ENCODE measurements at regions not wholly inside any gene's neighbourhood (a gene's known extent, or its start where the extent isn't known, plus 50 kb on each side); places are given as distances from the start of the nearest gene placed in this dataset.
"Not testable (repeated sequence)": the region's sequence is repeated elsewhere in the genome, so short reads cannot be mapped to it uniquely, and the experiment has no call there.

DNA sequence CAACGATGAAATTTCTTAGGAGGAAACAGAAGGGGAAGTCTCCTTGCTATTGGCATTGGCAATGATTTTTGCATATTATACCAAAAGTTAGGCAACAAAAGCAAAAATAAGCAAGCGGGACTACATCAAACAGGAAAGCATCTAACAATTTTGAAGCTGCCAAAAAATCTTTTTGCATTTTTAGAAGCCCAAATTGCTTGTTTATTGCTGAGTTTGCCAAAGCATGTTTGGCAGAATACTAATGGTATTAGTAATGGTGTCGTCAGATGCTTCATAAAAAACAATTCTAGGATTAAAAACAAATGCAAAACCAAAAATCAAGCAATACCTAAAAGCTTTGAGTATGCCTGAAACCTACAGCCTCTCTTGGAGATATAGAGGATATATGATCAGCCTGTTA, 80.0 kb downstream of the GALR1 start:
- H3K36me3 Mint-ChIP-seq (ENCODE audit: insufficient read depth in 2 of 2), result peaks cover 1% of the 10 kb centered on the region in 2 donors

DNA sequence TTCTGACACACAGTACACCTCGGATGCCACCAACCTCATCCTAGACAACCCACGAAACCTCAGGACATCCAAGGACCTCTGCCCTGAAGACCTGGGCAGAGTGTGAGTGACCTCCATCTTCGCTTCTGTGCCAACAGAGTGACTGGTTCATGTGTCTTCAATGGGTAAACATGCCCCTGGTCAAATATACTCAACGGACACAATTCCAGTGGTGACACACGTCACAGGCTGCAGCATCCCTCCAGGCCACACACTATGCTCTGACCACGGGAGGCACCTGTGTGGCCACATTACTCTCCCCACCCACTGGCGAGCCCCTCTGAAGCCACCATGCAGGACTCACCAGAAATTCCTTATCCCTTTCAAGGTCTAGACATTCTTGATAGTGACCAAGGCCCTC, 85.2 kb downstream of the GALR1 start:
- Mint-ChIP-seq H3K36me3 (ENCODE audit: insufficient read depth in 2 of 2) (no peaks in the 10 kb centered on the region), H3K9me3 (peaks cover 0 to 2% of the 10 kb centered on the region in 2 donors), H3K4me1 (ENCODE audit: low read depth) (no peaks in the 10 kb centered on the region), H3K27me3 (ENCODE audit: low read depth) (peaks cover 43% of the 10 kb centered on the region), H3K4me3 (no peak overlapping the region), H3K27ac (no peak overlapping the region)
- ATAC-seq (replicated peaks in 1 of 2) (no peak), DNase-seq (no peak)

More for the DNA sequence above, 80.0 kb downstream of the GALR1 start:
- Mint-ChIP-seq H3K4me1 (ENCODE audit: low read depth) (no peaks in the 10 kb centered on the region), H3K4me3 (no peak overlapping the region), H3K9me3 (peaks cover 2% of the 10 kb centered on the region in 2 donors), H3K27ac (no peak overlapping the region), H3K27me3 (ENCODE audit: low read depth) (peaks cover 32% of the 10 kb centered on the region)
- DNase-seq, result no peak
- no peak for ATAC-seq (replicated peaks in 1 of 2)

DNA sequence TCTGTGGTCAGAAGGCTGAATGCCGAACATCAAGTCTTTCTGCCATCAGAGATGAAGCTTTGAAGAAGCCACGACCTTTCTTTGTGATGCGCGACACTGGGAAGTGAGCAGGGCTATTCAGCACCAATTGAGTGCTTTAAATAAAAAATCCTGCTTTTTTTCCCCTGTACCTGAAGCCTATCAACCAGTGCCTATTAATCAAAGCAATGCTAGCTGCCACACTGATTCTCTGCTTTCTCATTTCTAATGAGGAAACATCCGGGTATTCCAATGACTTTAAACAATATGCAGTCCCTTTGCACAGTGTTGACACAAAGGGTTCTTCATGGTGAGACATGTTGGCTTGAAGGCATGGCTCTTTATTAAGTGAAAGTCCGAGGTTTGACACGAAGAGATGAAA, 88.0 kb downstream of the GALR1 start:
- peaks cover 0 to 2% of the 10 kb centered on the region in 2 donors for H3K9me3 Mint-ChIP-seq
- peaks cover 26% of the 10 kb centered on the region for H3K27me3 Mint-ChIP-seq (ENCODE audit: low read depth)
- H3K4me3 Mint-ChIP-seq, result no peak overlapping the region

DNA sequence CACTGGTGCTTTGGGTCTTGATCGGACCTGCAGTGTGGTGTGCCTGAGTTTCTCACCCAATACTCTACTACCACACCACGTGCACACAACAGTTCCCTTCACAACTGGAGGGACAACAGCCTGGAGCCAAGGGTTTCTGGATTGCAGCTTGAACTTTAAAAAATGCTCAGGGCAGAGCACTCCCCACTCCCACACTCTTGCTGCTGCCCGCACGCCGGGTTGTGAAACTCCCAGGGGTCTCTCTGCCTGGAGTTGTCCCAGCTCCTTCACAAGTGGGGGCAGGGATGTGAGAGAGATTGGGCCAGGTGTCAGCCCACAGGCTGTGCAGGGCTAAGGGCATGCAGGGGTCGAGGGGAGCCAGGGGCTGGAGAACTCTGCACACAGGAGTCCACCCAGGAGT, 89.4 kb downstream of the GALR1 start:
- Mint-ChIP-seq H3K27me3 (ENCODE audit: low read depth) (peaks cover 23% of the 10 kb centered on the region), H3K36me3 (ENCODE audit: insufficient read depth in 2 of 2) (no peaks in the 10 kb centered on the region), H3K27ac (no peak overlapping the region), H3K4me3 (no peak overlapping the region), H3K4me1 (ENCODE audit: low read depth) (no peaks in the 10 kb centered on the region), H3K9me3 (peaks cover 0 to 2% of the 10 kb centered on the region in 2 donors)
- no peak for ATAC-seq (replicated peaks in 1 of 2)
- no peak for DNase-seq

More for the DNA sequence above, 88.0 kb downstream of the GALR1 start:
- Mint-ChIP-seq H3K4me1 (ENCODE audit: low read depth) (no peaks in the 10 kb centered on the region), H3K36me3 (ENCODE audit: insufficient read depth in 2 of 2) (no peaks in the 10 kb centered on the region), H3K27ac (no peak overlapping the region)
- DNase-seq (no peak), ATAC-seq (replicated peaks in 1 of 2) (no peak)

DNA sequence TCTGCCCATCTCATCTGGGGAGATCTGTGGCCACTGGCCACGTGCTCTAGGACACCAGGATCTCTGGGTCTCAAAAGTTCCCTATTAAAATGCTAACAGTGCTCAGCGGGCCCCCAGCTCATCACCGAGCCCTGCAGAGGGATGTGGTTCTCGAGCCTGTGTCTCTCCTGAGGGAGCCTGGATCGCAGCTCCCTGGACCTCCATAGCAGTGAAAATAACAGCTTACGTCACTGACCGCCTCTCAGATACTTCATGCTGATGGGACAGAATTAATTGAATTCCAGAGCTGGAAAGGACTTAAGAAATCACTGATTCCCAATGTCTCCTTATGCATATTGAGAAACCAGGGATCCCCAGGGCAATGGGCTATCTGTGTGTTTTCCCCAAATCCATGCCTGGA, 90.0 kb downstream of the GALR1 start:
- ATAC-seq (replicated peaks in 1 of 2), result no peak
- Mint-ChIP-seq H3K27me3 (ENCODE audit: low read depth) (peaks cover 23% of the 10 kb centered on the region), H3K27ac (no peak overlapping the region)

DNA sequence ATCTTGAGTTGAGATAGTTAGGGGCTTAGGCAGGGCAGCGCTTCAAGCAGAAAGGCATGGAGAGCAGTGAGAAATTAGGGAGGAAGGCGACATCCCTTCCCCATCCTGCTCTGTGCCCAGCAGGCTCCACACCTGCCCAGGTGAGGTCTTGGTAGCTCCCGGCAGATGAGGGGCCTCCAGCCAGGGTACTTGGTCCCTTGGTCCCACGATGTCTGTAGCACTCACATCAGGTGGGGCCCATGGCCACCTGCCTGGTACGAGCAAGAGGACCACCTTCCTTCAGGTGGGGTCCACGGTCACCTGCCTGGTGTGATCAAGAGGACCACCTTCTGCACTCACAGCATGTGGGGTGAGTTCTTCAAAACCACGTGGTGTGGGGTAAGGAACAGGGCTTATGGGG, 91.2 kb downstream of the GALR1 start:
- no peak overlapping the region for H3K4me3 Mint-ChIP-seq
- ATAC-seq (replicated peaks in 1 of 2), result no peak

More for the DNA sequence above, 90.0 kb downstream of the GALR1 start:
- H3K4me1 Mint-ChIP-seq (ENCODE audit: low read depth), result no peaks in the 10 kb centered on the region
- no peaks in the 10 kb centered on the region for H3K36me3 Mint-ChIP-seq (ENCODE audit: insufficient read depth in 2 of 2)
- H3K9me3 Mint-ChIP-seq, result peaks cover 0 to 2% of the 10 kb centered on the region in 2 donors
- no peak for DNase-seq
- H3K4me3 Mint-ChIP-seq, result no peak overlapping the region

DNA sequence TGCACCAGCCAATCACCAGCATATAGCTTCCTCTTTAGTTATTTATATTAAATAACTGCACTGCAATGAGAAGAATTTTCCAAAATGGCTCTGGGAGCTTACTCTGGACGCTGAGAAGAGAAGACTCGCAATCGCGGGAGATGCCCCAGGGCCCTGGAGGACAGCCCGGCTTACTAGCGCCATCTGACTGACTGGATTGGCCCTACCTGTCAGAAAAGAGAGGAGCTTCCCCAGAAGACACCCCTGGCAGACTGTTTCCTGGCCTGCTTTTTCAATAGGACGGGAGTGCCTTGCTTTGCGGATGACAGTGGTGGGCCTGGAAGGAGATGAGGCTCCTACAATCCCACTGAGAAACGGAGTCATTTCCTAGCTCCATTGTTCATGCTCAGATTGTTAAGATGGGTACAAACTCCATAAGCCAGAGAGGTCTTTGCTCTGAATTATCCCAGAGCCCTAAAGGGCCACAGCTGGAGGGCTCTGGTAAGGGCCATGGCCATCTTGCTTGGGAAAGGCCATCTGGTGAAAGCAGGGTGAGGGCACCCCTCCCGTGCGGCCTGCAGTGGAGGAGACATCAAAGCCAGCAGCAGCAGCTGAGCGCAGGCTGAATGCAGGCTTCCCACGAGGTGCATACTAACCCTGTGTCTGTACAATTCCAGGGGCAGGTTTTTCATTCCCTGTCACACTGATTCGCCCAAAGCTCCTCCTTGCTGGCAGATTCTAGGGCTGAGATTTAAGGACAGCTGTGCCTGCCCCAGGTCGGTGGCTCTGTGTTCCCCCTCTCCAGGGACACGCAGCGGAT, 92.1 kb downstream of the GALR1 start:
- no peaks in the 10 kb centered on the region for H3K4me1 Mint-ChIP-seq (ENCODE audit: low read depth)

More for the DNA sequence above, 91.2 kb downstream of the GALR1 start:
- Mint-ChIP-seq H3K27ac (no peak overlapping the region), H3K9me3 (no peaks in the 10 kb centered on the region), H3K36me3 (ENCODE audit: insufficient read depth in 2 of 2) (no peaks in the 10 kb centered on the region), H3K27me3 (ENCODE audit: low read depth) (peaks cover 23% of the 10 kb centered on the region), H3K4me1 (ENCODE audit: low read depth) (no peaks in the 10 kb centered on the region)
- DNase-seq, result no peak

DNA sequence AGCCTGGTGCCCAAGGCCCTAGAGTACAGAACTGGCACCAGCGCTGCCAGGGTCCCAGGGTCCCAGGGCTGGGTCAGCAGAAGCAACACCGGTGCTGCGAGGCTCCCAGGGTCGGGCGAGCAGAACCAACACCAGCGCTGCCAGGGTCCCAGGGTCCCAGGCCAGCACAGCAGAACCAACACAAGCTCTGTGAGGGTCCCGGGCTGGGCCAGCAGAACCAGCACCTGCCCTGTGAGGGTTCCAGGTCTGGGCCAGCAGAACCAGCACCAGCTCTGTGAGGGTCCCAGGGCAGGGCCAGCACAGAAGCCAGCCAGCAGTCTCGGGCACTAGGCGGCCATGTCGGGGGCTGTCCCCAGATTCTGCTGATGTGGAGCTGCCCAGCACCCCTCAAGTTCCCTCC, 93.1 kb downstream of the GALR1 start:
- no peak overlapping the region for H3K27ac Mint-ChIP-seq

More for the DNA sequence above, 92.1 kb downstream of the GALR1 start:
- peaks cover 23% of the 10 kb centered on the region for H3K27me3 Mint-ChIP-seq (ENCODE audit: low read depth)
- H3K9me3 Mint-ChIP-seq, result no peaks in the 10 kb centered on the region
- H3K27ac Mint-ChIP-seq, result no peak overlapping the region
- DNase-seq (no peak), ATAC-seq (replicated peaks in 1 of 2) (no peak)
- H3K4me3 Mint-ChIP-seq, result no peak overlapping the region
- H3K36me3 Mint-ChIP-seq (ENCODE audit: insufficient read depth in 2 of 2), result no peaks in the 10 kb centered on the region

DNA sequence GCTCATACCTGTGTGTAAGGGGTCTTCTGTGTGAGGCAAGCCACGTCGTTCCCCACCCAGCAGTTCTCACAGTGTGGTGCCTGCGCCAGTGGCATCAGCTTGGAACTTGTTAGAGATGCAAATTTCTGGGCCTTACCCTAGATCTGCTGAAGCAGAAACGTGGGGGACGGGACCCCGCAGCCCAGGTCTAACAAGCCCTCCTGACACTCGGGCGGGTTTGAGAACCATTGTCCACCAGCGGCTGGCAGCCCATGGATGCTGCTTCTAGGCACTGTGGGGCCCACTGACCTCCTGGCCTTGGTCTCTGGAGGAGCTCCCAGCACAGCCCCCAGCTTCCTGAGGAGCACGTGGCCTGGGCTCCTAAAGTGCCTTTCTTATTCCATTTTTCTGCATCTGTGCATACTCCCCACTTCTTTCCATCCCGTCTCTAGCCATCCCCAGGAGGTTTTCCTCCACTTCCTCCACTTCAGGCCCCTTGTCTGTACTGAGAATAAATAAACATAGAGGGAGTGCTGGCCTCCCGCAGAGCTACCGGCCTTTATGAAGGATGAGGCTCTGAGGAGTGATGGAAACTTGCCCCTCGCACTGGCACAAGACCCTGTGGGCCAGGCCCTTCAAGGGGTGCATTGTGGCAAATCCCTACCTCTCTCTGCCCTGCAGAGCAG, 94.3 kb downstream of the GALR1 start:
- Mint-ChIP-seq H3K27ac (no peak overlapping the region), H3K36me3 (ENCODE audit: insufficient read depth in 2 of 2) (no peaks in the 10 kb centered on the region), H3K4me1 (ENCODE audit: low read depth) (no peaks in the 10 kb centered on the region), H3K27me3 (ENCODE audit: low read depth) (peaks cover 12% of the 10 kb centered on the region), H3K4me3 (no peak overlapping the region), H3K9me3 (peaks cover 0 to 3% of the 10 kb centered on the region in 2 donors)
- DNase-seq, result no peak
- no peak for ATAC-seq (replicated peaks in 1 of 2)

More for the DNA sequence above, 93.1 kb downstream of the GALR1 start:
- ATAC-seq (replicated peaks in 1 of 2) (no peak), DNase-seq (no peak)
- Mint-ChIP-seq H3K4me3 (no peak overlapping the region), H3K9me3 (no peaks in the 10 kb centered on the region), H3K27me3 (ENCODE audit: low read depth) (peaks cover 20% of the 10 kb centered on the region), H3K4me1 (ENCODE audit: low read depth) (no peaks in the 10 kb centered on the region), H3K36me3 (ENCODE audit: insufficient read depth in 2 of 2) (no peaks in the 10 kb centered on the region)

DNA sequence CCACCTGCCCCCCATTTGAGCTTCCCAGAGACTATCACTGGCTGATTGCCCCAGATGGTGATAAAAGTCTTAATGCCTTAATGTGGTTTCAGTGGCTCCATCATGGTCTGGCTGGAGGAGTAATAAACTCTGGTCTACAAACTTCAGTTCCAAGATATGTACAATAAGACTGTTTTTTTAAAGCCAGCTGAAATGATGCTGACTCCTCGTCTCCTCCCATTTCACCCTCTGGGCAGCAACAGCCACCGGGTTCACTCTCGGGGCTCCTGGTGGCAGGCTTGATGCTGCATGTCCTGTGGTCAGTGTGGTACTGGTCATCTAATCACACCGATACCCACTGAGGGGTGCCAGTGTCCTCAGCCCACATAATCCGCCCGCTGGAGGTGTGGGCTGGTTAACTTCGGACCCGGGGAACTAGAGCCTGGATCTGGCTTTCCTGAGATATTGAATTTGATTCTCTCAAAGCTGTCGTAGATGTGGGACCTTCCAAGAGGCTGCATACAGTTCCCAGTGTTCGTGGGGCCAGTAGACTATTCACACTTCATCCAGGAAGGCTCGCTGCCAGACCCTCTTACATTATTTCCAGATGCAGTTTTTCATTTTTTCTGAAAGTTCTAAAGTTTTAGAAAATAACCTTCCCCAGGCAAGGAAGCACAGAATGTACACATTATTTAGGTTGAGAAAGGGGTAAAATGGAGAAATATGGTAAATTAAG, 95.3 kb downstream of the GALR1 start:
- DNase-seq (no peak), ATAC-seq (replicated peaks in 1 of 2) (no peak)
- Mint-ChIP-seq H3K36me3 (ENCODE audit: insufficient read depth in 2 of 2) (no peaks in the 10 kb centered on the region), H3K27ac (no peak overlapping the region), H3K9me3 (peaks cover 0 to 6% of the 10 kb centered on the region in 2 donors), H3K4me3 (no peak overlapping the region), H3K4me1 (ENCODE audit: low read depth) (no peaks in the 10 kb centered on the region), H3K27me3 (ENCODE audit: low read depth) (peaks cover 12% of the 10 kb centered on the region)

DNA sequence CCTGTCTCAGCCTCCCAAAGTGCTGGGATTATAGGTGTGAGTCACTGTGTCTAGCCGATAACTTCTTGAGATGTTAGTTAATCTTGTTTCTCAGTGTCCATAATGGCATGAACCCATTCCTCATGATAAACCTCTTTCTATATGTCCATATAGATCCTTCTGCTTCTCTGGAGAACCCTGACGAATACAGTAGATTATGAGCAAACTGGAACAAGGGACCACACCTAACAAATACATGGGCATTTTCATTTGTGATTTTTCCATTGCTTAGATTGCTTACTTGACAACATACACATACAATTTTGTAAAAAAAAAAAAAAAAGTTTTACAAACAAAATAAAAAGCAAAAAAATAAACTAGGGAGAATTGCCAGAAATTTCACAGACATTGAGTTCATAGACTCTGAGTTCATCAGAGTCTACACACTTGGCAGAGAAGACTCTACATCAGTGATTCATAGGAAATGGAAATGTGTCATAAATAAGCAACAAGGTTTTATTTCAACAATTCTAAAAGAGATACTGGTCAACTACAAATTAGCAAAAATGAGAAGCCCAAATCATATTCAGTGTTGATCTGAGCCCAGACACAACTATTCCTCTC, 96.7 kb downstream of the GALR1 start:
- Mint-ChIP-seq H3K4me1 (ENCODE audit: low read depth) (peaks cover 6% of the 10 kb centered on the region), H3K4me3 (no peak overlapping the region), H3K27ac (no peak overlapping the region), H3K36me3 (ENCODE audit: insufficient read depth in 2 of 2) (no peaks in the 10 kb centered on the region), H3K9me3 (peaks cover 0 to 6% of the 10 kb centered on the region in 2 donors), H3K27me3 (ENCODE audit: low read depth) (peaks cover 12% of the 10 kb centered on the region)
- no peak for DNase-seq
- no peak for ATAC-seq (replicated peaks in 1 of 2)

DNA sequence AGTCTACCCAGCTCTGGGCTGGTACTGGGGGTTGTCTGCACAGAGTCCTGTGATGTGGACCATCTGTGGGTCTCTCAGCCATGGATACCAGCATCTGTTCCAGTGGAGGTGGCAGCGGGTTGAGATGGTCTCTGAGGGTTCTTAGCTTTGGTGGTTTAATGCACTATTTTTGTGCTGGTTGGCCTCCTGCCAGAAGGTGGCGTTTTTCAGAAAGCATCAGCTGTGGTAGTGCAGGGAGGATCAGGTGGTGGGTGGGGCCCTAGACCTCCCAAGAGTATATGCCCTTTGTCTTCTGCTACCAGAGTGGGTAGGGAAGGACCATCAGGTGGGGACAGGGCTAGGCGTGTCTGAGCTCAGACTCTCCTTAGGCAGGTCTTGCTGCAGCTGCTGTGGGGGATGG, 103.7 kb downstream of the GALR1 start:
- not testable (repeated sequence) for H3K4me1 Mint-ChIP-seq (ENCODE audit: low read depth); H3K4me3 Mint-ChIP-seq; H3K27ac Mint-ChIP-seq; H3K36me3 Mint-ChIP-seq (ENCODE audit: insufficient read depth in 2 of 2); DNase-seq; ATAC-seq (replicated peaks in 1 of 2); H3K9me3 Mint-ChIP-seq
- peaks cover 31% of the 10 kb centered on the region for H3K27me3 Mint-ChIP-seq (ENCODE audit: low read depth)

Data from activated T-cell treated with anti-CD3 and anti-CD28 coated beads, Interleukin-2, amount 50 U/mL, for 72 hours (primary cell).